Osteoblast (primary cell): ENCODE measurements at regions not wholly inside any gene's neighbourhood (a gene's known extent, or its start where the extent isn't known, plus 50 kb on each side); places are given as distances from the start of the nearest gene placed in this dataset.
A peak's percentile ranks its signal among the peaks of the same experiment; 100 is the strongest.
"Not testable (repeated sequence)": the region's sequence is repeated elsewhere in the genome, so short reads cannot be mapped to it uniquely, and the experiment has no call there.

Experiments
- DNase-seq: peaks from one replicate; pipeline ENCODE4 v3.0.0; 2011; ENCODE audit warnings: low spot score, mixed read lengths; ENCODE audit not compliant: insufficient read length; ENCODE audit errors: missing footprints
- H2AFZ ChIP-seq: 2 replicates; pipeline ENCODE4 v1.6.0; 2011; ENCODE audit warnings: mild to moderate bottlenecking, low read length
- H3K27ac ChIP-seq: 2 replicates; pipeline ENCODE4 v1.5.1; 2011; ENCODE audit warnings: mild to moderate bottlenecking, low read depth, low read length, moderate library complexity
- H3K27me3 ChIP-seq: 2 replicates; pipeline ENCODE4 v1.6.0; 2012; ENCODE audit warnings: mild to moderate bottlenecking, control low read depth, inconsistent platforms, low read length, moderate library complexity; ENCODE audit not compliant: insufficient read depth
- H3K36me3 ChIP-seq: 2 replicates; pipeline ENCODE4 v1.5.1; 2011; ENCODE audit warnings: mild to moderate bottlenecking, low read length, control low read depth, moderate library complexity; ENCODE audit not compliant: insufficient read depth
- H3K4me1 ChIP-seq: 2 replicates; pipeline ENCODE4 v1.5.1; 2011; ENCODE audit warnings: mild to moderate bottlenecking, low read length, control low read depth, moderate library complexity; ENCODE audit not compliant: insufficient read depth
- H3K4me2 ChIP-seq: 2 replicates; pipeline ENCODE4 v1.6.0; 2011; ENCODE audit warnings: mild to moderate bottlenecking, low read length; ENCODE audit not compliant: insufficient read depth
- H3K4me3 ChIP-seq: fragments of 200-600 bp; sonication (generic); 3 replicates; pipeline ENCODE4 v1.5.1; 2012; ENCODE audit warnings: mild to moderate bottlenecking, low read length, inconsistent platforms; ENCODE audit not compliant: insufficient read depth
- H3K79me2 ChIP-seq: 2 replicates; pipeline ENCODE4 v1.6.0; 2012; ENCODE audit warnings: mild to moderate bottlenecking, low read length, control low read depth, inconsistent platforms; ENCODE audit not compliant: insufficient read depth
- H3K9me3 ChIP-seq: 2 replicates; pipeline ENCODE4 v1.5.1; 2011; ENCODE audit warnings: low read depth, low read length, control low read depth
- H4K20me1 ChIP-seq: 2 replicates; pipeline ENCODE4 v1.6.0; 2012; ENCODE audit warnings: mild to moderate bottlenecking, low read length, control low read depth; ENCODE audit not compliant: insufficient read depth
- TF ChIP-seq, protein P1 (sequence below): IDR thresholded peaks from 2 replicates; pipeline ENCODE4 v1.5.1; 2011; ENCODE audit warnings: mild to moderate bottlenecking, low read depth, low read length, moderate library complexity; ENCODE audit errors: extremely low read depth

DNA sequence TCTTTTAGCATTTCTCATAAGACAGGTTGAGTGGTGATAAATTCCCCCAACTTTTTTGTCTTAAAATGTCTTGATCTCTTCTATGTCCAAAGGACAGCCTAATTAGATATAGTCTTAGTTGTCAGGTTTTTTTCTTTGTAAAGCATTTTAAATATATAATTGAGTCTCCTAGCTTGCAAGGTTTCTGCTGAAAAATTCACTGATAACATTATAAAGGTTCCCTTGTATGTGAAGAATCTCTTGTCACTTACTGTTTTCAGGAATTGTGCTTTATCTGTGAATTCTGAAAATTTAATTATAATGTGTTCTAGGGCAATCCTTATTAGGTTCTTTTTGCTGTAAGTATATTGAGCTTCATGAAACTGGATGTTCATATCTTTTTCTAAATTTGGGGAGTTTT, 96.8 kb upstream of the ZNF92 start:
- H3K79me2 ChIP-seq = no peaks in the 10 kb centered on the region
- no peaks in the 10 kb centered on the region for H3K4me1 ChIP-seq
- no peaks in the 10 kb centered on the region for H3K36me3 ChIP-seq
- no peak overlapping the region for H2AFZ ChIP-seq
- H3K9me3 ChIP-seq = no peaks in the 10 kb centered on the region
- H3K4me3 ChIP-seq = no peak overlapping the region
- no peak for DNase-seq
- H3K27ac ChIP-seq = no peak overlapping the region
- TF ChIP-seq, protein P1, sequence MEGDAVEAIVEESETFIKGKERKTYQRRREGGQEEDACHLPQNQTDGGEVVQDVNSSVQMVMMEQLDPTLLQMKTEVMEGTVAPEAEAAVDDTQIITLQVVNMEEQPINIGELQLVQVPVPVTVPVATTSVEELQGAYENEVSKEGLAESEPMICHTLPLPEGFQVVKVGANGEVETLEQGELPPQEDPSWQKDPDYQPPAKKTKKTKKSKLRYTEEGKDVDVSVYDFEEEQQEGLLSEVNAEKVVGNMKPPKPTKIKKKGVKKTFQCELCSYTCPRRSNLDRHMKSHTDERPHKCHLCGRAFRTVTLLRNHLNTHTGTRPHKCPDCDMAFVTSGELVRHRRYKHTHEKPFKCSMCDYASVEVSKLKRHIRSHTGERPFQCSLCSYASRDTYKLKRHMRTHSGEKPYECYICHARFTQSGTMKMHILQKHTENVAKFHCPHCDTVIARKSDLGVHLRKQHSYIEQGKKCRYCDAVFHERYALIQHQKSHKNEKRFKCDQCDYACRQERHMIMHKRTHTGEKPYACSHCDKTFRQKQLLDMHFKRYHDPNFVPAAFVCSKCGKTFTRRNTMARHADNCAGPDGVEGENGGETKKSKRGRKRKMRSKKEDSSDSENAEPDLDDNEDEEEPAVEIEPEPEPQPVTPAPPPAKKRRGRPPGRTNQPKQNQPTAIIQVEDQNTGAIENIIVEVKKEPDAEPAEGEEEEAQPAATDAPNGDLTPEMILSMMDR = no peak
- H4K20me1 ChIP-seq = no peaks in the 10 kb centered on the region
- no peak overlapping the region for H3K4me2 ChIP-seq
- H3K27me3 ChIP-seq = no peaks in the 10 kb centered on the region

DNA sequence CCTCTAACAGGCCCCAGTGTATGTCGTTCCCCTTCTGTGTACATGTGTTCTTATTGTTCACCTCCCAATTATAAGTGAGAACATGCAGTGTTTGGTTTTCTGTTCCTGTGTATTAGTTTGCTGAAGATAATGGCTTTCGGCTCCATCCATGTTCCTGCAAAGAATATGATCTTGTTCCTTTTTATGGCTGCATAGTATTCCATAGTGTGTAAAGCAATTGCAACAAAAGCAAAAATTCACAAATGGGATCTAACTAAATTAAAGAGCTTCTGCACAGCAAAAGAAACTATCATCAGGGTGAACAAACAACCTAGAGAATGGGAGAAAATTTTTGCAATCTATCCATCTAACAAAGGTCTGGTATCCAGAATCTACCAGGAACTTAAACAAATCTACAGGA, 102.2 kb upstream of the ZNF92 start:
- H4K20me1 ChIP-seq, H2AFZ ChIP-seq, H3K79me2 ChIP-seq, H3K27ac ChIP-seq, H3K4me3 ChIP-seq, H3K9me3 ChIP-seq, H3K4me2 ChIP-seq, H3K27me3 ChIP-seq, H3K36me3 ChIP-seq, DNase-seq, H3K4me1 ChIP-seq: not testable (repeated sequence)

DNA sequence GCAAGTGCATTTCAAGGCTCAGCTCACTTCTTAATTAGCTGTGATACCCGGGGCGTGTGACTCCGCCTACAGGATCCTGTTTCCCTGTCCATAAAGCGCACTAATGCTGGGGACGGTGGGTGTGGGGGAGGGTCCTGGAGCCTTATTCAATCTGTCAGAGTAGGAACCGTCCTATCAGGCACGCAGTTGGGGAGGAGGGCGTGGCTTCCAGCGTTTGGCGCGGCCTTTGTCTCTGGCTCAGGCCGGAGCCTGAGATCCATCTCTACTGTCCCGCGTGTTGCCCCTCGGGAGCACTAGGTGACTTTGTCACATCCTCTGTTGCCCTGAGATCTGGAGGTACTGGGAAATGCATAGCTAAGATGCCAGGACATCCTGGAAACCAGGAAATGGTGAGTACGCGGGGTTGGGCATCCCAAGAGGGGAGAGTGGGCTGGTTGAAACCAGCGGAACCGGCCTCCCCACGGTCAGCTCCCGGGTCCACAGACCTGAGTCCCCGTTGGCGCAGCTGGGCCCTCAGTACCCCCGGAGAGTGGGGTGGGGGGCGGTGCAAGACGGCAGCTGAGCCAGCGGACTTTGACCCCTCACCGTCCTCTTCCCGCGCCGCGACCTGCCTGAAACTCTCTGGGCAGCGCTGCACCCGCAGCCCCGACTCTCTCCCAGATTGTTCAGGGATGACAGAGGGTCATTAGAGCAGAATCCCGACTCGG, 104.4 kb upstream of the ZNF92 start:
- Histone ChIP-seq H3K36me3 (no peaks in the 10 kb centered on the region), H3K4me2 (peak overlapping the region; percentile 83), H3K4me1 (no peaks in the 10 kb centered on the region), H2AFZ (peak overlapping the region; percentile 87), H4K20me1 (no peaks in the 10 kb centered on the region), H3K27ac (no peak overlapping the region), H3K9me3 (no peaks in the 10 kb centered on the region), H3K79me2 (no peaks in the 10 kb centered on the region), H3K4me3 (peak overlapping the region; percentile 65), H3K27me3 (peaks cover 8% of the 10 kb centered on the region)
- TF ChIP-seq, protein P1 = no peak
- DNase-seq = peak; percentile 86

DNA sequence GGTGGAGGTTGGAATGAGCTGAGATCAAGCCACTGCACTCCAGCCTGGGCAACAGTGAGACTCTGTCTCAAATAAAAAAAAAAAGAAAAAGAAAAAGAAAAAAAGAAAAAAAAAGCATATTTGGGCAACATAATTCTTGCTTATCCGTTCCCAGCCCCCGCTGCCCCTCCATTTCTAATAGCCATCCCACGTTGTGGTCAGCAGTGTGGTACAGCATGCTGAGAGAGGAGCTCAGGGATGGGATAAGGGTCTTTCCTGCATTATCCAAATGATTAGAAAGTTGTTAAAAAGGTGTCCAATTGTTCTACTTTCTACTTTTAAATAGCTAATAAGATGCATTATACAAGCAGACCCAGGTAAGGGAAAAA, 104.9 kb upstream of the ZNF92 start:
- peak overlapping the region; percentile 83 for H3K4me2 ChIP-seq
- no peak overlapping the region for H3K27ac ChIP-seq
- peak overlapping the region; percentile 65 for H3K4me3 ChIP-seq
- DNase-seq = no peak
- H3K36me3 ChIP-seq = no peaks in the 10 kb centered on the region
- TF ChIP-seq, protein P1 = no peak
- no peaks in the 10 kb centered on the region for H3K4me1 ChIP-seq
- no peak overlapping the region for H2AFZ ChIP-seq
- H4K20me1 ChIP-seq = no peaks in the 10 kb centered on the region
- peaks cover 8% of the 10 kb centered on the region for H3K27me3 ChIP-seq
- H3K79me2 ChIP-seq = no peaks in the 10 kb centered on the region
- no peaks in the 10 kb centered on the region for H3K9me3 ChIP-seq
